H1 (cell line): ENCODE measurements at regions not wholly inside any gene's neighbourhood (a gene's known extent, or its start where the extent isn't known, plus 50 kb on each side); places are given as distances from the start of the nearest gene placed in this dataset.

Experiments used
- CEBPB ChIP-seq: IDR thresholded peaks from 2 replicates; pipeline ENCODE4 v1.6.1; 2012; ENCODE audit warnings: low read depth, low read length
- CTCF ChIP-seq, 3 experiments: IDR thresholded peaks; 1 replicate in 2 of 3; 2 replicates in 1 of 3; pipeline versions ENCODE4 v1.5.1 to v1.6.1; 2011; ENCODE audit warnings: low read length in 3 of 3, mild to moderate bottlenecking in 3 of 3, inconsistent platforms in 2 of 3, low read depth in 1 of 3, moderate library complexity in 1 of 3; ENCODE audit not compliant: insufficient read depth in 1 of 3; ENCODE audit errors: control extremely low read depth in 1 of 3
- FOSL1 ChIP-seq: IDR thresholded peaks from 2 replicates; pipeline ENCODE4 v1.6.1; 2011; ENCODE audit warnings: mild to moderate bottlenecking, low read depth, low read length, moderate library complexity; ENCODE audit not compliant: insufficient read depth
- MAX ChIP-seq: IDR thresholded peaks from 2 replicates; pipeline ENCODE4 v1.6.1; 2012; ENCODE audit warnings: inconsistent platforms
- TF ChIP-seq, protein P1 (sequence below): IDR thresholded peaks from 2 replicates; pipeline ENCODE4 v1.6.1; 2011; ENCODE audit warnings: low read length, improper control_type of control experiment

- TF ChIP-seq CTCF (IDR thresholded peaks at IDR 0.05; ENCODE audit: control extremely low read depth in 1 of 3, insufficient read depth in 1 of 3, low read depth in 1 of 3, low read length in 3 of 3) (no peak), FOSL1 (no peak), CEBPB (no peak), MAX (no peak)
- TF ChIP-seq, protein P1, sequence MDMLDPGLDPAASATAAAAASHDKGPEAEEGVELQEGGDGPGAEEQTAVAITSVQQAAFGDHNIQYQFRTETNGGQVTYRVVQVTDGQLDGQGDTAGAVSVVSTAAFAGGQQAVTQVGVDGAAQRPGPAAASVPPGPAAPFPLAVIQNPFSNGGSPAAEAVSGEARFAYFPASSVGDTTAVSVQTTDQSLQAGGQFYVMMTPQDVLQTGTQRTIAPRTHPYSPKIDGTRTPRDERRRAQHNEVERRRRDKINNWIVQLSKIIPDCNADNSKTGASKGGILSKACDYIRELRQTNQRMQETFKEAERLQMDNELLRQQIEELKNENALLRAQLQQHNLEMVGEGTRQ: no peak
Measured at GRCh38 chr13:59016250-59016649, 1147.5 kb downstream of the DIAPH3 start.
